GM13976 (cell line): ENCODE measurements at regions not wholly inside any gene's neighbourhood (a gene's known extent, or its start where the extent isn't known, plus 50 kb on each side); places are given as distances from the start of the nearest gene placed in this dataset.

Source experiments
- DNase-seq: peaks from one replicate; pipeline ENCODE4 v3.0.0; 2012; ENCODE audit warnings: low spot score
- in situ Hi-C: fragments of 300-500 bp; cut with MboI; formaldehyde crosslinking; loops from one replicate; pipeline ENCODE4 v1.12.0; 2022; ENCODE audit warnings: low sequenced_read_pairs, mixed read lengths, inconsistent platforms; ENCODE audit not compliant: unreplicated experiment
- TF ChIP-seq, protein P1 (sequence below): IDR thresholded peaks from 2 replicates; pipeline ENCODE4 v1.5.1; 2012; ENCODE audit warnings: borderline replicate concordance, mild to moderate bottlenecking; ENCODE audit not compliant: insufficient read depth; ENCODE audit errors: extremely low read depth, missing control alignments, control extremely low read depth

DNA sequence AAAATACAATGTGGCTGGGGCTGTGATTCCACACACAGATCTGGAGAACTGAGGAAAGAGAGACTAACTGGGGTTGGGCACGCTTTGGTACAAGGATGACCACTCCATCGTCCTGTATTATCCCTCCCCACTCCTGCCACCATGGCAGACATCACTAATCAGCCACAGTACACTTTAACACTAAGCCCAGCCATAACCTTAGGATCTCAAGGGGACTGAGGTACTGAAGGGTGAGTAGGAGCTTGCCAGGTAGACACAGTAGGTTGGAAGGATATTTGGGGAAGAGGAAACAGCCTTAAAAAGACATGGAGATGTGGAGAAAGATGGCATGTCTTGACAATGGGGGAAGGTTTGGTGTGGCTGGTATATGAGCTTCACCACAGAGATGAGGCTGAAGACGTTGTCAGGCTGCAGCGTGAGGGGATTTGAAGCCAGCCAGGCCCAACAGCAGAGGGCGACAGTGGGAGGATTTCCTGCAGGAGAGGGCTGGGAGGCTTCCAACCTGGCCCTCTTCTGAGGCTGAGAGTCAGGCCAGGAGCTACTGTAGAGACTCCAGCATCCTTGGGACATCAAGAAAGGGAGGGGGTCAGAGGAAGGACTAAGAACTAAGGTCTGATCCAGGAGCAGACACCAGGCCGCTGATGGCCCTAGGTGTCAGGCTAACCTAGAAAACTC lies 58.6 kb upstream of the COL13A1 start:
- no peak for DNase-seq
- TF ChIP-seq, protein P1, sequence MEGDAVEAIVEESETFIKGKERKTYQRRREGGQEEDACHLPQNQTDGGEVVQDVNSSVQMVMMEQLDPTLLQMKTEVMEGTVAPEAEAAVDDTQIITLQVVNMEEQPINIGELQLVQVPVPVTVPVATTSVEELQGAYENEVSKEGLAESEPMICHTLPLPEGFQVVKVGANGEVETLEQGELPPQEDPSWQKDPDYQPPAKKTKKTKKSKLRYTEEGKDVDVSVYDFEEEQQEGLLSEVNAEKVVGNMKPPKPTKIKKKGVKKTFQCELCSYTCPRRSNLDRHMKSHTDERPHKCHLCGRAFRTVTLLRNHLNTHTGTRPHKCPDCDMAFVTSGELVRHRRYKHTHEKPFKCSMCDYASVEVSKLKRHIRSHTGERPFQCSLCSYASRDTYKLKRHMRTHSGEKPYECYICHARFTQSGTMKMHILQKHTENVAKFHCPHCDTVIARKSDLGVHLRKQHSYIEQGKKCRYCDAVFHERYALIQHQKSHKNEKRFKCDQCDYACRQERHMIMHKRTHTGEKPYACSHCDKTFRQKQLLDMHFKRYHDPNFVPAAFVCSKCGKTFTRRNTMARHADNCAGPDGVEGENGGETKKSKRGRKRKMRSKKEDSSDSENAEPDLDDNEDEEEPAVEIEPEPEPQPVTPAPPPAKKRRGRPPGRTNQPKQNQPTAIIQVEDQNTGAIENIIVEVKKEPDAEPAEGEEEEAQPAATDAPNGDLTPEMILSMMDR = peak; percentile 22
- in situ Hi-C loops = no loop called here

- TF ChIP-seq, protein P1 = no peak
- no peak for DNase-seq
- in situ Hi-C loops = no loop called here
Observed at GRCh38 chr10:69744971-69745370, 56.7 kb upstream of the COL13A1 start.

- in situ Hi-C loops = no loop called here
Observed at GRCh38 chr10:69745698-69746097, 56.0 kb upstream of the COL13A1 start.

GRCh38 chr10:69747179-69747578 lies 54.5 kb upstream of the COL13A1 start:
- DNase-seq = no peak
- in situ Hi-C loops = no loop called here
- TF ChIP-seq, protein P1 = no peak

More at GRCh38 chr10:69745698-69746097, 56.0 kb upstream of the COL13A1 start:
- DNase-seq = no peak
- TF ChIP-seq, protein P1 = no peak

DNA sequence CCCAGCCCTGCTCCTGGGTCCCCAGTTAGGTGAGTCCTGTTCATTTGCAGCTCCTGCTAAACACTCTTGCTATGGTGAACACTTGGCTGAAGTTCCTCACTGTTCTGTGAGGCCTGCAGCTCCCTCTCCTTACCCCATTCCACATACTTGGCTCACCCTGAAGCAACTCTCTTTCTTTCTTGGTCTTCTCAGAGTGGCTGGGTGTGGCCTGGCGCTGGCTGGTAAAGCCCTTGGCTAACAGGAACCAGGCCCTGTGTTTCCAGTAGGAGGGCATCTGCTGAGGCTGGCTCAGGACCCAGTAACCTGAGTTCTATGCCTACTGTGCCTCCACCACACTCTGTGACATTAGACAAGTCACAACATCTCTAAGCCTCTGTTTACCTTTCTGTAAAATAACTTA lies 53.1 kb upstream of the COL13A1 start:
- DNase-seq = no peak
- in situ Hi-C loops = no loop called here
- TF ChIP-seq, protein P1 = no peak

DNA sequence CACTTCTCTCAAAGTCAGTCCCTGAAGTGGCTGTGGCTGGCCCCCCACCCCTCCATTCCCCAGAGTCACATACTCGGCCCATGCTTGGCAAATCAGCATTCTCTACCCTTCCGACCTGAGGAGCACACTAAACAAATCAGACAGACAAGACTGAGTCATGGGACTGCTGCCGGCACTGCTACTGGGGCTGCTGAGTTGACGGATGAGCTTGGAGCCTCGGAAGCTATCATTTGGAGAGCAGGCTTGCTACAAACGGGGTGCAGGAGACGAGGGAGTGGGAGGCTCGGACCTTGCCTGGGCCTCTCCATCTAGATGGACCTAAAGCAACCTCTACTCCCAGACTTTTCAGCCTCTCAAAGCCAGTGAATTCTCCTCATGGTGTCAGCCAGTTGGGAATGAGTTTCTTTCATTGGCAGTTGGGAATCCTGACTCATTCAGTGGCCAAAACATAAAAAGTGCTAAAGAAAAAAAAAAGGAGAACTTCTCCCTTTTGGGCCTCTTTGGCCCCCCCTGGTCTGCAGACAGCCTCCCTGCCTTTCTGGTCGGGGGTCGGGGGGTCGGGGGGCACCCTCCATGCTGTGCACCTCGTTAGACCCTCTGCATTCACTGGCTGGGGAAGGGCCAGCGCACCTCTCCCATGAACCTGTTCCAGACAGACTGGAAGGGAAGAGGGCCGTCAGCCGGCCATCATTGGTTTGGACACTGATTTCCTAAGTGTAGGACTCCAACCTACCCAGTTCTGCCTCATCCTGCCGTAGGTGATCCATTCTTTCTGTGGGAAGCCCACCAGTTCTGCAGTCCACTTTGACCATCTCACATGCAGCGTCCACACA lies 52.3 kb upstream of the COL13A1 start:
- in situ Hi-C loops = no loop called here
- TF ChIP-seq, protein P1 = no peak
- DNase-seq = no peak
